GM12878 (cell line): ENCODE measurements at regions not wholly inside any gene's neighbourhood (a gene's known extent, or its start where the extent isn't known, plus 50 kb on each side); places are given as distances from the start of the nearest gene placed in this dataset.

ENCODE experiments used
- CHD2 ChIP-seq: IDR thresholded peaks from 2 replicates; pipeline ENCODE4 v1.6.1; 2011; ENCODE audit warnings: low read depth, low read length, improper control_type of control experiment, borderline replicate concordance
- EZH2 ChIP-seq: IDR thresholded peaks from 2 replicates; pipeline ENCODE4 v1.6.1; 2012; ENCODE audit warnings: low read depth, mild to moderate bottlenecking, control low read depth, inconsistent platforms, low read length, borderline replicate concordance; ENCODE audit not compliant: control insufficient read depth
- POLR2AphosphoS5 ChIP-seq: IDR thresholded peaks from 2 replicates; pipeline ENCODE4 v1.6.1; 2011; ENCODE audit warnings: mild to moderate bottlenecking, low read length, inconsistent platforms
- SMC3 ChIP-seq: IDR thresholded peaks from 2 replicates; pipeline ENCODE4 v1.6.1; 2011; ENCODE audit warnings: low read length, improper control_type of control experiment, borderline replicate concordance
- SPI1 ChIP-seq: IDR thresholded peaks from 2 replicates; pipeline ENCODE4 v1.6.1; 2011; ENCODE audit warnings: low read depth, mild to moderate bottlenecking, low read length, moderate library complexity, borderline replicate concordance; ENCODE audit not compliant: insufficient read depth
- TF ChIP-seq, protein P1 (sequence below), 3 experiments: IDR thresholded peaks in 2 of 3; conservative IDR thresholded peaks in 1 of 3; 2 replicates each; pipeline ENCODE4 v1.5.1; 2011; ENCODE audit warnings: low read depth in 3 of 3, low read length in 3 of 3, mild to moderate bottlenecking in 3 of 3, control low read depth in 2 of 3, moderate library complexity in 2 of 3, inconsistent platforms in 1 of 3, mixed read lengths in 1 of 3; ENCODE audit not compliant: control insufficient read depth in 2 of 3, insufficient read depth in 1 of 3; ENCODE audit errors: extremely low read depth in 1 of 3

DNA sequence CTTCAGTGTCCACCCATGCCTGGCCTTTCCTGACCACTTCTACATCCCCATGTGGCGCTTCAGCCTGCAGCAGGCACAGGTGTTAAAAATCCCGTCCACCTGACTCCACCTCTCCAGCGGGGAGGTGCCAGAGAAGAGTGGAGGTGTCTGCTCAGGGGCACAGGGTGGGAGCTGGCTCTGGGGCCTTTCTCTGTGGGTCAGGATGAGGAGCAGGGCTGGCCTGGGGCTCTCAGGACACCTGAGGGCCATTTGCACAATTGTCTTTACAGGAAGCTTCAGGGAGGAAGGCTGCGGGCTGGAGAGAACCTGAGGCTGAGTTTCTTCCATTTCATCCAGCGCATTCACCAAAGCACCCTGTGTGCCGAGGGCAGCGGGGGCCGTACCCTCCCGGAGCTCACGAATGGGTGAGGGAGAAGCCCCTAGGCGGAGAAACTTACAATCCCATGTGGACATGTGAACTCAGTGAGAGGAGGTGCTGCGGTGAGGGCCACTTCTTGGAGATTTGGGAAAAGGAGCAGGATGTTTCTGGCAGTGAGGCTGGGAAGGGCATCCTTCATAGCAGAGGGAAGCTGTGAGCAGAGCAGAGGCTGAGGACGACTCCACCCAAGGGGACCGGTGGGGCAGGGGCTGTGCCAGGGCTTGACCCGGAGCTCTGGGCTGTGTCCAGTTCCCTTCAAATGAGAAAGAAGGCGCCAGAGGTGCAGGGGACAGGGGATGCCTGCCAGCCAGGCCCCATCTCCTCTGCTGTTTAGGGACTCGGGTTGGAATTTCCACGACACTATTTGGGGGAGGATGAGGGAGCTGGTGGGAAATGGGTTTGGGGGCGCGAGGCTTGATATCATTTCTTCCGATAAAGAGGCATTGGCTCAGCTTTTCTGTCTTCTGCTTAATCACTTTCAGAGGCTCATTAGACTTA is 155.2 kb upstream of the MYCN start:
- TF ChIP-seq POLR2AphosphoS5 (no peak), EZH2 (no peak), SPI1 (no peak), CHD2 (no peak), SMC3 (no peak)
- TF ChIP-seq, protein P1, sequence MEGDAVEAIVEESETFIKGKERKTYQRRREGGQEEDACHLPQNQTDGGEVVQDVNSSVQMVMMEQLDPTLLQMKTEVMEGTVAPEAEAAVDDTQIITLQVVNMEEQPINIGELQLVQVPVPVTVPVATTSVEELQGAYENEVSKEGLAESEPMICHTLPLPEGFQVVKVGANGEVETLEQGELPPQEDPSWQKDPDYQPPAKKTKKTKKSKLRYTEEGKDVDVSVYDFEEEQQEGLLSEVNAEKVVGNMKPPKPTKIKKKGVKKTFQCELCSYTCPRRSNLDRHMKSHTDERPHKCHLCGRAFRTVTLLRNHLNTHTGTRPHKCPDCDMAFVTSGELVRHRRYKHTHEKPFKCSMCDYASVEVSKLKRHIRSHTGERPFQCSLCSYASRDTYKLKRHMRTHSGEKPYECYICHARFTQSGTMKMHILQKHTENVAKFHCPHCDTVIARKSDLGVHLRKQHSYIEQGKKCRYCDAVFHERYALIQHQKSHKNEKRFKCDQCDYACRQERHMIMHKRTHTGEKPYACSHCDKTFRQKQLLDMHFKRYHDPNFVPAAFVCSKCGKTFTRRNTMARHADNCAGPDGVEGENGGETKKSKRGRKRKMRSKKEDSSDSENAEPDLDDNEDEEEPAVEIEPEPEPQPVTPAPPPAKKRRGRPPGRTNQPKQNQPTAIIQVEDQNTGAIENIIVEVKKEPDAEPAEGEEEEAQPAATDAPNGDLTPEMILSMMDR (IDR thresholded peaks at IDR 0.05 in 2 of 3, conservative IDR thresholded peaks at IDR 0.05 in 1 of 3; ENCODE audit: control insufficient read depth in 2 of 3, extremely low read depth in 1 of 3, insufficient read depth in 1 of 3, low read depth in 3 of 3, low read length in 3 of 3): no peak
